ENCODE measurements at regions not wholly inside any gene's neighbourhood (a gene's known extent, or its start where the extent isn't known, plus 50 kb on each side); places are given as distances from the start of the nearest gene placed in this dataset.

DNA sequence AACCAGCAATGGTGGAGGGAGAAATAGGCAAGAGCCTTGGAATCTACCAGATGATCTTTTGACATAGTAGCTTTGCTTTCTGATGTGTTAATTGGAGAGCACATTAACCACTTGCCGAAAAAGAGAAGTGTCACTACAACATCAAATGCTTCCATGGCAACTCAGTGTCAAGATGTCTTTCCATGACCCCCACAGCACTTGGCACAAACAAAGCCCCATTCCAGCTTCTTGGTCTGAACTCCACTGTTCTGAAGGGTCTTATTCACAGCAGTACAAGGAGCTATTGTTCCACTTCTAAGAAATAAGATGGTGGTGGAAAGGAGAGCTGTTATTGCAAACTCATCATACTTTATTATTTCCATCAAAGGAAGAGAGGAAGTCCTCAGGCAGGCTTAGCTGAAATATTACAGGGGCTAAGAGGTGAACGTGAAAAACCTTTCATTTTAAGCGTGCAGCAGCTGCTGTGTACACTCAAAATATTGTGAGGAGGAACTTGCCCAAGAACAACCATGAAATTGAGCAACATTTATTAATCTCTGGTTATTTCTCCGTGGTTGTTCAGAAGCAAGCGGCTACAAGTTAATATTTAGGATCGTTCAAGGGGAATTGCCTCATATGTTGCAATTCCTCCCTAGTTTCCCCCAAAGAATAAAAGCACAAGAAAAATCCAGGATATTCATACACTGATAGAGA lies 354.8 kb upstream of the CELF2 start:
- TF ChIP-seq, protein P1, sequence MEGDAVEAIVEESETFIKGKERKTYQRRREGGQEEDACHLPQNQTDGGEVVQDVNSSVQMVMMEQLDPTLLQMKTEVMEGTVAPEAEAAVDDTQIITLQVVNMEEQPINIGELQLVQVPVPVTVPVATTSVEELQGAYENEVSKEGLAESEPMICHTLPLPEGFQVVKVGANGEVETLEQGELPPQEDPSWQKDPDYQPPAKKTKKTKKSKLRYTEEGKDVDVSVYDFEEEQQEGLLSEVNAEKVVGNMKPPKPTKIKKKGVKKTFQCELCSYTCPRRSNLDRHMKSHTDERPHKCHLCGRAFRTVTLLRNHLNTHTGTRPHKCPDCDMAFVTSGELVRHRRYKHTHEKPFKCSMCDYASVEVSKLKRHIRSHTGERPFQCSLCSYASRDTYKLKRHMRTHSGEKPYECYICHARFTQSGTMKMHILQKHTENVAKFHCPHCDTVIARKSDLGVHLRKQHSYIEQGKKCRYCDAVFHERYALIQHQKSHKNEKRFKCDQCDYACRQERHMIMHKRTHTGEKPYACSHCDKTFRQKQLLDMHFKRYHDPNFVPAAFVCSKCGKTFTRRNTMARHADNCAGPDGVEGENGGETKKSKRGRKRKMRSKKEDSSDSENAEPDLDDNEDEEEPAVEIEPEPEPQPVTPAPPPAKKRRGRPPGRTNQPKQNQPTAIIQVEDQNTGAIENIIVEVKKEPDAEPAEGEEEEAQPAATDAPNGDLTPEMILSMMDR (IDR thresholded peaks at IDR 0.05; ENCODE audit: extremely low read depth, insufficient read depth, missing control alignments), result no peak
- no peak for DNase-seq (ENCODE audit: low spot score)
- in situ Hi-C loops (cut with MboI; ENCODE audit: low pct_unique_long_range_greater_than_20kb, low sequenced_read_pairs, unreplicated experiment), result no loop called here

DNA sequence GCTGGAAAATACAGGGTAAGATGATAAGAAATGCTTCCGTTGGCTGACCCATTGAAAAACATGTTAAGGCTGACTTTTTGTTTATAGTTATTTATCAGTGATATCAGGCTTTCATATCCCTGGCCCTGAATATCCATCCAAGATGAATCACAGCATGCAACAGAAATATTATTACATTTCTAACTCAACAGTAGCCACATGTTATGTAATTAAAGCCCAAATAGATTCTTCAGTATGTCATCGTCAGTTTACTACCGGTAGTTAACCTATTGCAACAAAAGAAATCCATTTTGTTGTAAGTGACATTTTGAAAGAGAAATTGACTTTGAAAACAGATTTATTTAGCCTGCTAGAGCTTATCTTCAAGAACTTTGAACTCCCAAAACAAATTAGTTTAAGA lies 354.1 kb upstream of the CELF2 start:
- no peak for DNase-seq (ENCODE audit: low spot score)

DNA sequence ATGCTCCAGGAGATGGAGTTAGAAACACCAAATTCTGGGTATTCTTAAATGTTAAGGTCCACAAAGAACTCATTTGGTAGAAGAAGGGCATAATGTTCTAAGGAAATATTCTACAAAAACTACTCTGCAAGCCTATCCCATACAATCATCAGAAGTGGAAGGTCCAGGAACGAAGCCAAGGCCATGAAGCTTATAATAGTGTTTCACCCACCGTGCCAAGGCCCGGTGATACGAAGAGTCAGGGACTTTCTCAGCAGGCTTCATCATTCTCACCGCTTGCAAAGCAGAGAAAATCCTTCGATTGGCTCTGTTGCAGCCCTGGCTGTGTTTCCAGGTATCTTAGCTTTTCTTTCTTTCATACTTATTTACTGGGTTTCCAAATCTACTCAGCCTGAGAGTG lies 351.9 kb upstream of the CELF2 start:
- TF ChIP-seq, protein P1 (IDR thresholded peaks at IDR 0.05; ENCODE audit: extremely low read depth, insufficient read depth, missing control alignments), result no peak
- in situ Hi-C loops (cut with MboI; ENCODE audit: low pct_unique_long_range_greater_than_20kb, low sequenced_read_pairs, unreplicated experiment), result no loop called here
- no peak for DNase-seq (ENCODE audit: low spot score)

More for the DNA sequence above, 354.1 kb upstream of the CELF2 start:
- TF ChIP-seq, protein P1 (IDR thresholded peaks at IDR 0.05; ENCODE audit: extremely low read depth, insufficient read depth, missing control alignments), result no peak
- in situ Hi-C loops (cut with MboI; ENCODE audit: low pct_unique_long_range_greater_than_20kb, low sequenced_read_pairs, unreplicated experiment), result no loop called here

DNA sequence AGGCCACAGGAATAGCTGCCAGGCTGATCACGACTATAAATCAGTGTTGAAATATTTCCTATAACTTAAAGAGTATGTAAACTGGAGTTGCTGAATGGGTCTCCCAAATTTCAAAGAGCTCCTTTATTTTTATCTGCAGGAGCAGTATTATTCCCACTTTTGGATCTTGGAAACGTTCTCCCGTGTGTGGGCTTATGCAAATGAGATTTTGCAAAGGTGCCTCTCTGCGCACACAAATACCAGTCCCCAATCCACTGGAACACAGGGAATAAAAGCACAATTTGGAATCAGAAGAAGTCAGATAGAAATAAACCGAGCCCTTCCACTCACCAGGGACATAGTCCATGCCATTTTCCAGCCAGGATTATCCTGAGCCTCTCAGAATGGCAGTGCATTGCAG lies 350.2 kb upstream of the CELF2 start:
- TF ChIP-seq, protein P1 (IDR thresholded peaks at IDR 0.05; ENCODE audit: extremely low read depth, insufficient read depth, missing control alignments), result no peak
- DNase-seq (ENCODE audit: low spot score), result no peak
- in situ Hi-C loops (cut with MboI; ENCODE audit: low pct_unique_long_range_greater_than_20kb, low sequenced_read_pairs, unreplicated experiment), result no loop called here

DNA sequence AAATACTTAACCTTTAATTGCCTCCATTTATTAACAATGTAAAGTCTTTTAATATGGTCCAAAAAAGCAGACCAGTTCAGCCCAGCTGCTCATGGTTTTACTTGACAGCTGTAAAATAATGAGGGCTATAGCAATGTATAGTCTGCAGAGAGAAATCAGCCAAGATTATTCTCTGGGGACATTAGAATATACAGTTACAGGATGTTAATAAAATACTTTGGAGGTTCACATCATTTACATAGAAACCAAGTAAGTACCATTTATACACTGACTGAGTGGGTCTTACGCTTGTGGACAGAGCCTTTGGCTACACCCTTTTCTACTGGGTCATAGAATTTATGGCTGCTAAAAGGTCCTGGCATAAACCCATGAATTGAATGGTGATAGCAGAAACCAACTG lies 340.7 kb upstream of the CELF2 start:
- DNase-seq (ENCODE audit: low spot score), result no peak
- TF ChIP-seq, protein P1 (IDR thresholded peaks at IDR 0.05; ENCODE audit: extremely low read depth, insufficient read depth, missing control alignments), result no peak
- in situ Hi-C loops (cut with MboI; ENCODE audit: low pct_unique_long_range_greater_than_20kb, low sequenced_read_pairs, unreplicated experiment), result no loop called here

DNA sequence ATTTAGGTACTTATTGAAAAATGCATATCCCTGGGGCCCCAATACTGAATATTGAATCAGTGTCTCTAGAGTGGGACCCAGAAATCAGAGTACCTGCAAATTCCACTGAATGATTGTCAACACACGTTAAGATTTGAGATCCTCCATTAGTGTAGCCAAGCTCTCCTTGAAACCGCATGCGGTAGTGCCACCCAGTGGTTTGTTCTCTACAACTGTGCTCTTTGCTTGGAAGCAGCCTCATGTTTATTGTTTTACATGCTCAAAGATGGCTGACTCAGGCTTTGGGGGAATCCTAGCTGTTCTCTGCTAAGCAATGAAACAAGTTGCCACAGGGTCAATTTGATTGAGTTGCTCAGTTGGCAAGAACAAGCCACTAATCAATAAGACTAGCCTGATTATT lies 340.2 kb upstream of the CELF2 start:
- no peak for DNase-seq (ENCODE audit: low spot score)
- in situ Hi-C loops (cut with MboI; ENCODE audit: low pct_unique_long_range_greater_than_20kb, low sequenced_read_pairs, unreplicated experiment), result no loop called here
- TF ChIP-seq, protein P1 (IDR thresholded peaks at IDR 0.05; ENCODE audit: extremely low read depth, insufficient read depth, missing control alignments), result peak; percentile 47

All from GM13977 (cell line).